ENCODE measurements at regions not wholly inside any gene's neighbourhood (a gene's known extent, or its start where the extent isn't known, plus 50 kb on each side); places are given as distances from the start of the nearest gene placed in this dataset.

DNA sequence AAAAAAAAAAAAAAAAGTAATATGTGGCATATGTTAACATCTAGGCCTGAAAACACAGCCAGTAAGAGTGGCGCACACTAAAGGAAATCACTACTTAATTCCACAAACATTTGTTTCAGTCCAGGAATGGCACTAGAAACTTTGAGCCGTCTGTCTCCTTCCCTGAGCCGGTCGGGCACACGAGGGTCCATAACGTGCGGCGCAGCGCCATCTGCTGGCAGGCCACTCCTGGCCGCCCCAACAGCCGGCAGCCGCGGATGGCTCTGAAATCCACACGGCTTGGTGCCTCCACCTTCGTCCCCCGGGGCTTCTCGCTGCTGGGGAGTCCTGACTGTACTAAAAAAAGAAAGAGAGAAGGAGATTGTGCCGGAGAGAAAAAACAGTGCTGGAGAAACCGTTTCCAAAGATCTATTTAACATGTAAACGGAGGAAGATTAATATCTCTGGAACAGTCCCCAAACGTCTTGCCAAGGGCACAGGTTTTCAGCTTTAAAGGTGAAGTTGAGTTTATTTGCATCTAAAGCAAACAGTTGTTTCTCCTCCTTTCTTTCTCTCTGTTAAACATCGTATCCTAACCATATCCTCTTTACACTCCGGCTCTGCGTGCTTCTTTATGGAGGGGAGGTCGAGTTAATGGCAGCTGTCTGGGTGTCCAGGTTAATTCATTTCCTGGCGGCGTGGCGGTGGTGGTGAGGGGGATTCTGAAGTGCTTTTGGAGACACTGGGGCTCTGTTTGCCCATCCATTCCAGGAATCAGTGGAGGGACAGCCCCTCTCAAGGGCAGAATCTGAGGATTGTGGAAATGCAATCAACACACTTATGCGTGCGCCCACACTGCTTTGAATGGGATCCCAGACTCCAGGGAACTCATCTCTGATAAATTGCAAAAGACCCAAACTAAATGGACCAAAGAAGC is 611.3 kb upstream of the SALL1 start:
- peak; percentile 85 for DNase-seq

DNA sequence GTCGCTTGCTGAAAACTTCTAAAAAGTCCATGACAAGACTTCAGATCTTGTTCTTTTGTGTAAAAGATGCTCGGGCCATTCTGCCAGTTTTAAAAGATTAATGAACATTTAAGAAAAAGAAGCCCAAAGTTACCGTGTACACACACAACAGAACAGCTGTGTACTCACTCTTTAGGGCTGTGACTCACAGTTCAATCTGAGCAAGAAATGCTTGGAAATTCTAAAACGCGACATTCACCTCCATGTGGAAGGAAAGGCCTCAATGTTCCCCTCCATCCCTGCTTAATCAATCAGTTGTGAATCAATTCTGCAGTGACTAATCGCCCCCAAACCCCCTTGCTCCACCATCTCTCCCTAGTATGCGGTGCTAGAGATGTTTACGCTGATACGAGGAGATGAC is 609.9 kb upstream of the SALL1 start:
- DNase-seq, result no peak

DNA sequence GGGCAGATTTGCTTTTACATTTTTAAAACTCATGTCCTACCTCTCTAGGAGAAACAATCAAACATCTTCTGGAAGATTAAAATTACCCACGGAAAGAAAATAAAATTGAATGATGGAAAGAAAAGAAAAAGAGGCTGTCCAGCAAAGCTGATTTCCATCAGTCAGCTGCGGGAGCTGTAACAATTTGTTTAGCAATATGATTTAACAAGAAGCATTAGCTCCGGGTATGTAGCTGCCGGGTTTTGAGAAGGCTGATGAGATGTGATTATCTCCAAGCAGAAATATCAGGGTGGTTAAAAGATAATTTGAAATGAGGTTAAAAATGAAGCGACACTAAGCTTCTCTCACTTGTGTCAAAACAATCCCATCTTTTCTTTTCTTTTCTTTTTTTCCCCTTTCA is 608.9 kb upstream of the SALL1 start:
- no peak for DNase-seq

DNA sequence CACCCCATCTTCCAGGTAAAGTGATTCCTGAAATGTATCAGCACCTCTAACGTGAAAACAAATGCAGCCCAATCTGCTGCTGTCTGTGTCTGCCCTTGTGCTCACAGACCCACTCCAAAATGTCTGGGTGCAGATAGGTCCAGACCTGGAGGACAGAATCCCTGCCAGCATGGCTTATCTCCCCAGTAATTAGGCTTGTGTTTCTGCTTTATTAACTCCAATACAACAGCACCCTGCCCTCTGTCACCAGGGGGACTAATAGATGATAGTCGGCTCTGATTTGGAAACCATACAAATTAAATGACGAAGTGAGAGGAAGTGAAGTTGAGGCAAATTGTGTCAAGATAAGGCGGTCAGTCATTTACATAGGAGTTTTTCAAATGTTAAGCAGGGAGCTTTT is 608.3 kb upstream of the SALL1 start:
- no peak for DNase-seq

DNA sequence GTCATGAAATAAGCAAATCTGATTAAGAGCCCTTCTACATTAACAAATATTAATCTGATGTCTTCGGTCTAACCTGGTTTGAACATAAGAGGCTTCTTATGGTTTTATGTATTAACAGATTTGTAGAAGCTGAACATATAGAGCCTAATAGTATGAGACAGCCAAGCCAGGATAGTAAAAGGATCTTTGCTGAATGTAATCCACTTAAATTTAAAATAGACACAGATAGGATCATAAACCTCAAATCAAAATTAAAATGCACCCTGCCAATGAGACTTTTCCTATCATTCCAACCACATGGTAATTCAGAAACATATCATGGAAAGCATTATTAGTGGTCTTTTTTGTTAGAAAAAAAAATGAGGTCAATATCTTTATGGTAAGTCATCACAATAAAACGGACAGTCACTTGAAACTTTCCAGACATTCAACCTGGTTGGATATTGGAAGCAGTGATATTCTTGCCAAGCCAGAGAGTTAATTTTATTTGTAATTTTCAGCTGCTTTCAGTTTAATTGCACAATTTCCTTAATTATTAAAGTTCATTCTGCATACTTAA is 606.9 kb upstream of the SALL1 start:
- no peak for DNase-seq

DNA sequence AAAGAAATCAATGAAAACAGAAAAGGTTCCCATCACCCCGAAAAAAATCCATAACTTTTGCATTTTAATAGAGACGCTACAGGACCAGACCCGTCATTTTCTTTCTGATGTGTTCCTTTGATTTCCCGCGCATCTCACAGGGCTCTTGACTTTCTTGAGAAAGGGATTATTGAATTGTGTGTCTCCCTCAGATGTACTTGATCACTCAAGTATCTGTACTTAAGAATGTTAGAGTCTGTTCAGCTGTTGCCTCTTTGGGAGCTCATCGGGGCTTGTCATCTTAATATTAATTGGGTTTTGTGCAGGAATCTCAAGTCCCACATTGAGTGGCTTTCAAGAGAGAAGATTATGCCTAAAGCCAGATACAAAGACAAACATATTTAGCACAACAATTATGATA is 606.4 kb upstream of the SALL1 start:
- DNase-seq, result no peak

DNA sequence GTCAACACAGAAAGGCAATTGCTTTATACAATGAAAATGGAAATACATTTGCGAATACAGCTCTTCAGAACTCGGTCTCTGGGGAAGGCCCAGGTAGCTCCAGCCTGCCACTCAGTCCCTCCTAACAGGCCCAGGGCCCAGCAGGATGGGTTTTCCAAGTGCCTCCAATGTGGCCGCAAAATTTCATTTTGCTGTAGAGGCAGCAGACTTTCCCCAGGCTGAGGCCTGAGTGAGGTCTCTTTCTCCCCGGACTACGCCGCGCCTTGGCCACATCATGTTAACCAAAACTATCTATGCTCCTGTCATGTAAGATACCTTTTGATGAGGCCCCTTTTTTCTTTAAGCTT is 606.0 kb upstream of the SALL1 start:
- DNase-seq, result no peak

DNA sequence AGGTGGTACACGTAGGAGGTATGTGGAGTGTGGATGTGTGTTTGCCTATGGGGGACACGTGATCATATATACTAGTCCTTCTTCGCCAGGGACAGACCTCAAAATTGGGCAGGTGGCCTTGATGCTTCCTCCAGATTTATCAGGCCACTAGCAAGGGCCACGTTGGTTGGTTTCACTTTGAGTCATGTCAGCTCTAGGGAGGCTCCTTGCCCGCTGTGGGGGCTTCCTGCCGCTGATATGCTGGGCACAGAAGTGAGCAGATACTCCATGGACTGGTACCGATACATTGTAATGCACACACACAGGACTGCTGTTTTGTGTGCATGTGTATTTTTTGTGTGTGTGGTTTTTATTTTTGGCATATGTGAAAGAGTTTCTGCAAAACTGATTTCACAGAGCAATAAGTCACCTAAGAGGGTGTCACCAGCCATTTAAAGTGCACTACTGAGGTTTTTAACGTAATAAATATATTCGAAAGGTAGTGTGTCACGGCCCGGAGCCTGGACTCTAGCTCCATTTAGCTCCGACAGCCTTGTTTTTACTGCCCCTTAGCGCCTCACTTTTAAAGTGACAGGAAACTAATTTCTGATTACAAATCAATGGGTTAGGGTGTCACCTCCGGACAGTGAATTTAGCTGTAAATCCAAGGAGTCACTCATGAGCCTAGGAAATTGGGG is 605.5 kb upstream of the SALL1 start:
- DNase-seq, result peak; percentile 17

DNA sequence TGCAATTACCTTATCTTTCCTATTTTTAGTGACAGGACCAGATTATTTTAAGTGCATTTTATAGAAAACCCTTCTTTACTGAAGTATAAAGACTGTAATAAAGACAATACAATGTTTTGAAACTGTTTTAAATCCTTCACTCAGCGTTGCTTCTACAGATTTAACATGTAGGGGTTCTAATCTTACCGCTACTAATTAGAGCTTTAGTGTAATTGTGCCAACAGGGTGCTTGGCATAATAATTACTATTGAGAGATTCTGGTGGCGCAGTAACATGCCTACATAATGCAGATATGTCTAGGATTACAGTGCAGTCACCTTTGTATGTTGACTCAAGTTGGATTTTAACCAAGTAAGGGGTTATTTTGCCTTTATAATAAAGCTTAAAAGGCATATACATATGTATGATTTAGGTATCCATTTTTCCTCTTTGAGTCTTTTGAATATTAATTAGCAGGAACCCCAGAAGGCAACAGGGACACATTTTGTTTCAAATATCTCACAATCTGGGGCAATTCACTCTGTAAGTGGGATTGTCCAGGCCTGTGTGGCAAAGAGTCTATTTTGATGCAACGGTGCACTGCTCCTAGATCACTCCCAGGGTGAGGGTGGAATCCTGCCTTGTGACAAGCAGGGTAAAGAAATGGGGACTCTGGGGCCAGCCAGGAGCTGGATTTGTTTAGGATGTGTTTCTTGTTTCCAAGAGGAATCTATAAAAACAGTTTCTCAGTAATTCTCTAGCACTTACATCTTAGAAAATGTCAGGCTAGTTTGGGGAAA is 604.7 kb upstream of the SALL1 start:
- no peak for DNase-seq

DNA sequence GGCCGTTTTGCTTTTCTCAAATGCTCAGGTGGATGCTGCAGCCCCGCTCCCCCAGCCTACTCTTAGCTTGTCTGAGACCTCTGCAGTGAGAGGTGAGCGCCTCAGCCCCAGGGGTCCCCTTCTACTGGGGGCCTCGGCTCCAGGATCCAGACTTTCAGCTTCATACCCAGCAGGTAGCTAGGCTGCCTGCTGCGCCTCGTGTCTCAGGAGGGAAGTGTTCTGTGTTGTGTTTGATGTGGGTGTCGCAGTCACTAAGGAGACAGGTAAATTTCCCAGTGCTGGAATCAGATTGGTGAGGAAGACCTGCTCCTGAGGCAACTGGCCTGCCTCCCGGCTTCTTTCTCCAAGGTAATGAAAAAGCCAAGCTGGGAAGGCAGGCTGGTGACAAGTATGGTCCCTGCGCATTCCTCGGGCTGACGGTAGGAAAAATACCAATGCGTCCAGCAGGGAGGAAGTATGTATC is 604.0 kb upstream of the SALL1 start:
- no peak for DNase-seq

DNA sequence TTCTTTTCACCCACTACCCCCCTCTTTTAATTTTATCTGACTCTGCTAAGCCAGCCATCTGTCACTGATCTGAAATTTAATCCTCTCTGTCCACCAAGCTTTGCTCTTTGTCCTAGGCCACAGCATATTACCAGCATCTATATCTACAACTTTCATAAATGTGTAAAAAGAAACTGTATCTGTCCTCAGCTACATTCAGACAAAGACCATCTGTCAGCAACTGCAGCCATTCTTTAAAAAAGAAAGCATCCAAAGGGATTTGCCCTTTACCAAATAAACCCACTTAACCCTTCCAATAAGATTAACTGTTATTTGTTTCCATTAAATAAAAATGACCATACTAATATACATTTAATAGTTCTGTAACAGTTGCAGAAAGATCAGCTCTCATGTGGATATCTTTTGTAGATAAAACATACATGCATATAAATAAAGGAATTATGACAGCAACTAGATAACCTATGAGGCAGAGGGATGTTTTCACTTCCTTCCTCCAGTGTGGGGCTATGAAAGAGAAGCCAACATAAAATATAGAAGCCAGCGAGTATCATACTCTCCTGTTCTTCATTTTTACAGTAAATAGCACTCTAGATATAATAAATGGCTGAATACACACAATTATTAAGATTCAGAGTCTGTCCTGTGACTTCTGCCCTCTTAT is 602.5 kb upstream of the SALL1 start:
- DNase-seq, result no peak

DNA sequence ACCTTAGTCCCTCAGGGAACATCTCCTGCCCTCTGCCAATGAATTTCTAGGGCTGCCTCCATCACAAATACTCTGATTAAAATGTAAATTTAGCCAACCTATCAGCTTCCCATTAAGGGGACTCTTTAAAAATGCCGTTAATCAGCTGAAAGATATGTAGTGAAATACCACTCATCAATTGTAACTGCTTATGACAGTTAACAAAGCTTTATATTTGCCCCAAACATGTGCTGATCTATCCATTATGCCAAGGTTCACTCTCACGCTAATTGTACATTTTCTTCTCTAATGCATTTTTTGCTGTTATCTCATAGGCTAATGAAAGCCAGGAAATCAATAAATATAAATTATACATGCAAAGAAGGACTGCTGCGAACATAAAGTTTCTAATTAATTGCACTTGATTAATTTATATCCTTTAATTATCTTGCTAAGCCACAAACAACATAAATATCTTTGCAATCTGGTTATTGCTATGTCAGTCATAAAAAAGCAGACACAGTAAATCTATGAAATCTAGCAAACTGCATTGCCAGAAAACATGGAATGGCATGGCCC is 601.4 kb upstream of the SALL1 start:
- DNase-seq, result no peak

DNA sequence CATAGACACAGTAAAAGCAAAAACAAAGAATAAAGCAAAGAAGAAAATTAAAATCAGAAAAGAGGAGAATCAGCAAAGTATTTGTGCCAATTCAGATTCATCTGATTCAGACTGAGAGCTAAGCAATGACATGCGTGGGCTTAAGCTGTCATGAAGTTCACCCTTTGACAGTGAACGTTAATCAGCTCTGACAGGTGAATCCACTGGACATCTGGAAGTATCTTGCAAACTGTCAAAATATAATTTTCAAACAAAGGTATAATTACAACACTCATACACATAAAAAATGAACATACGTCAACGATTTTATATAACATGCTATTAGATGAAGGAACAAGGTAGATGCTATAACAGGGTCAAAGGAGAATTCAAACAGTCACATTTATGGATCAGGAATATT is 596.3 kb upstream of the SALL1 start:
- no peak for DNase-seq

DNA sequence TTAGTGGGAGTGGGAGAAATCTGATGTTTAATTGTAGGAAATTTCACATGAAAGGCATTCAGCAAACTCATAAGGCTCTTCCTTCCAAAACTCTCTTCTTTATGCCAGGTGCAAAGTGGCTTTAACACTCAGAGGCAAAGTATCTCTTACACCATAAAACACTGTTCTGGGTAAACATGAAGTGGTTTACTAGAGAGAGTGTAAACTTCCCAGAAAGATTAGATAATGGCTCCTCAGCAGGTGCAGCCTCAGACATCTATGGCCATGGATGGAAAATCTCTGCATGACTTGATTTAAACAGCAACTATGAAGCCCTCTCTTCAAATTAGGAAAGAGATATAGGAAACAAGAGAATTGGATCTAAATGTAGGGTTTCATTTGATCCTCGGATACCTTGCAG is 583.1 kb upstream of the SALL1 start:
- DNase-seq, result no peak

DNA sequence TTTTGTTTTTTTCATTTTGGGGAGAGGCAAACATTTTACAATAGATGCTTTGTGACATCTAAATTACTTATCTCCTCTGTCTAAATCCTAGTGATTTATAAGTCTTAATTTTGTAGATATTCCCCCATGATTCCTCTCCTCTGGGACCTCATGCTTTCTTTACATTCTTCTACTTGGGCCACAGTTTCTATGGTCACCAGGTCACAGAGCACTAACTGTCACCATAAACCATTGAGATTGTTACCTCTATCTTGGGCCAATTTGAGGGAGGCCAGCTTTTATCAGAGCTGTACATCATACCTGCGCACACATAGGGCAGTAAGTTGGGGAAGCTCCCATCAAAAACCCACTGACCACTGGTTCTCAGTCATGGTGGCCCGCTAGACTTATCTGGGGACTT is 582.1 kb upstream of the SALL1 start:
- no peak for DNase-seq

DNA sequence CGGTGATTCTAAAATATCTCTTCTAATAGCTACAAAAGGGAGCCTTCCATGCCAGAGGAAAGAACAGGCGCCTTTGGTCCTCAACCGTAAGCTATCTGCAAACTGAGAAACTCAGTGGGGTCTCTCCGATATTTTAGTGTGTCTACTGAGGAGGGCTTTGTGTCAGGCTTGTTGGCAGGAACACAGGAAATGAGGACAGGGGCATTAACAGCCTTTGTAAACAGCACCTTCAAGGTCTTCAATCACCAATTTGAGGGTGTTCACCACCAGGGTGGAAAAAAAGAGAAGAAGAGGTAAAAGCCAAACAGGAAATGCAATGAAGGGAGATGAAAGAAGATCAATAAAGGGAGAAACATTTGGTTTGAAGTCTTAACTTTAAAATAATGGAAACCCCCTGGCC is 580.1 kb upstream of the SALL1 start:
- DNase-seq, result no peak

DNA sequence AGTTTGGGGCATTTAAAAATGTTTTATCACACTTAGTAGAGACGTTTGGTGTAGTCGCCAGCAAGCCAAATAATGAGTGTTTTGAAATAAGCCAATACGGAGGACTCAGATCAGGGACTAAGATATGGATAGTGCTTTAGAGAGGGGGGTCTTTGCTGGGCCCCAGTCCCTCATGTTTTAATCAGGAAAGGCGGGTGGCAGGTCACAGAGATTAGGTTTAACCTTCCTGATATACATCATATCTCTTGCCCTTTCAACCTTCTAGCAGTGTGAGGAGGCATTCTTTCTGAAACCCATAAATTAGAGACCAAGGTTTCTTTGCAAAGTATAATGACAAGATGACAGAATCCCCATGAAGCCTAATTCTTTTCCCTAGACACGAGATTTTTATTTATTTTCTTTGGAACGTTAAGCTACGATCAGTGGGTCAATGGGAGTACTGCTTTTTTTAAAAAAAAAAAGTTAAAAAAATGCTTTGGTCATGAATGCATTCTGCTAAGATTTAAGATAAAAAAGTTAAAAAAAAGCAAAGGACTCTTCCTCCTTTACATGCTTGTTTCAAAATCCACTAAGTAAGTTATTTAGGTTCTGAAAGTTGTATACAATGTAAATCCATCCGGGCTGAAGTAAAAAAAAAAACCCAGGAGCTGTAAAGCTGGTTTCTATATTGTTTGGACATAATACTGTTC is 572.1 kb upstream of the SALL1 start:
- DNase-seq, result no peak

DNA sequence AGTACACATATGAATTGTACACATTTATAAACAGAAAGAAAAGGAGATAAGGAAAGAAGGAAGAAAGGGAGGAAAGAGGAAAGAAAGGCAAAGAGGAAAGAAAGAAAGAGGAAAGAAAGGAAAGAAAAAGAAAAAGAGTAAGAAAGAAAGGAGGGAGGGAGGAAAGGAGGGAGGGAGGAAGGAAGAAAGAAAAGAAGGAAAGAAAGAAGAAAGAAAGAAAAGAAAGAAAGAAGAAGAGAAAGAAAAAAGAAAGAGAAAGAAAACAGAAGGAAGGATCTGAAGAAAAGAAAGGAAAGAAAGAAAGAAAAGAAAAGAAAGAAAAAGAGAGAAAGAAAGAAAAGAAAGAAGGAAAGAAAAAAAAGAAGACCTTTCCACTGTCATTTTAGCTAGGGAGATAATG is 571.4 kb upstream of the SALL1 start:
- no peak for DNase-seq

DNA sequence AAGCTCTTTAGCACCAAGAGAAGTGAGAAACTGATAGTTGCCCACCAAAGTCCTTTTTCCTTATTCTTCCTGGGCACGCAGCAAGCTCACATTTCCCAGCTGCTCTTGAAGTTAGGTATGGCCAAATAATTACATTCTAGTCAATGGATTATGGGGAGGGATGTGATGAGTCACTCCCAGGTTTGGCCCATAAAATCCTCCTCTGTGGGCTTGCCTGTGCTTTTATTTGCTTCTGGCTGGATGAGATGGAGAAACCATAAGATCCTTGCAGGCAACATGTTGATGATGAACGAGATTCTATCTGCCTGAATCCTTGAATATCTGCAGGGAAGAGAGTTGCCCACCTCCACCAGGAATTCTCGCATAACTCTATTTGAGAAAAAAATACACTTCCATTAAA is 568.3 kb upstream of the SALL1 start:
- no peak for DNase-seq

DNA sequence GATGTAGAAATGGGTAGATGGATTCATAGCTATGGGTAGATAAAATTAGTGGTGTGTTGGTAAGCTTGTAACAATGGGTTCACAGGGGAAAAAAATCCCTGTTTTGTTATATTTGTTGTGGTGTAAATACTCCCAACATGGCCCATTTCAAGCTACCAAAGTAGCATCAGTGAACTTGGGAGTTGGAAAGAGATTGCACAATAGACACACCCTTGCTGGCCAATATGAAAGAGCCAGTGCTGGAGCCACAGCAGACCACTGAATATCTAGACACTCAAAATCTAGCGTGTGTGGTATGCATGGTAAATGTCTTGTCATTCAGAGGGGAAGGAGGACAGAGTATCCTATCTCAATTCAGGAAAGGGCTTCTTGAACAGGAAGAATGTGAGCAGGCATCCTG is 565.1 kb upstream of the SALL1 start:
- DNase-seq, result no peak

DNA sequence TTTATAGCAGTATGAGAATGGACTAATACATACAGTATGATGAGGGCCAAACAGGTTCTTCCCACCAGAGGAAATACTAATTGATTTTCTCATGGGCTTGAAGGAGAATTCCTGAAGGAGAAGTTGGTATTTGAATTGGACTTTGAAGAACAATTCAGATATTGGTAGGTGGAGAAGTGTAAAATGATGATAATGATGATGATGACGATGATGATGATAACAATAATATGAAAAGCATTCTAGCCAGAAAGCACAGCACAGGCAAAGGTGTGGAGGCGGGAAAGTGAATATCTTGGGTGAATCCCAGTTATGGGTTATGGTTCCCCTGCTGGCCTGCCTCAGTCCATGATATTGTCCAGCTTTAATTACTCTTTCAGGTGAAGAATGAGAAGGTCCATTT is 562.4 kb upstream of the SALL1 start:
- DNase-seq, result no peak
